Heart left ventricle (tissue), 13 donors: ENCODE measurements at regions not wholly inside any gene's neighbourhood (a gene's known extent, or its start where the extent isn't known, plus 50 kb on each side); places are given as distances from the start of the nearest gene placed in this dataset.

Experiments used
- POLR2A ChIP-seq, 2 donors: fragments of 450-650 bp; IDR thresholded peaks; one replicate each; pipeline ENCODE4 v1.6.1; 2017; ENCODE audit warnings: antibody characterized with exemption in 2 of 2, mild to moderate bottlenecking in 2 of 2, moderate library complexity in 2 of 2
- TF ChIP-seq, protein P1 (sequence below), 12 donors: fragments of 200-600 bp; sonication (generic) in 4 of 12; IDR thresholded peaks; one replicate each; pipeline versions ENCODE4 v1.5.0 to v1.8.0; 2018 to 2022; ENCODE audit warnings: antibody characterized with exemption in 12 of 12, mild to moderate bottlenecking in 5 of 12
- donor health status: ischemic (EF 13 %, LVEDD 7.1; RV severe dilation, severe dysfunction).
- donor health status: DM: no; HTN: yes; CAD: no.
- donor health status: DM: no; HTN: no; CAD: no.
- donor health status: ischemic (EF 25% LVEDD 6.9; RV normal size, moderate dysfunction).
- donor health status: ischemic (EF 25% LVEDD 5.7; RV mildly dilated, moderate dysfunction).
- donor health status: ischemic (EF 35%, LVEDD 5.7; RV mildly dilated, moderate dysfunction).
- donor health status: nonischemic (EF 11% LVEDD 7.7; RV severe dilation, severe dysfunction).
- donor health status: DM: yes; HTN: yes; CAD: no.
- donor health status: PGD.
- donor health status: ischemic (EF 29% LVEDD 5.4; RV normal size, mild dysfunction).
- donor health status: nonischemic (EF 23%, LVEDD 6.1; RV moderate dilation, normal function).

DNA sequence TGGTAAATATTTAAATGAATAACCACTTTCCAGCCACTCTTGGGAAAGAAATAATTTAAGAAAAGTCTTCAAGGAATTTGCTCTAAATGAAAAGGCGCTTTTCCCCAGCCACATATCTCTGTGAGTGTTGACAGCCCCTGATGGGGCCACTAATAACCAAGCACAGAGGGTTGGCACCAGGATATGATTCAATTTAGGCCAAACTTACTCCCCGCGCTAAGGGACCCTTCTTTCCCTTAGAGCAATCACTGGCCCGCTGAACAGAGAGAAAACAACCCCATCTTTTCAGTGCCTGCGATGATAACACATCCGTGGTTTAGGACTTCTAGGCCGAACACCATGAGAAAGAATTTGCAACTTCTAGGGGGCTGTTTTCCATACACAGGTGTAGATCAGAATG lies 310.8 kb downstream of the EIPR1 start:
- TF ChIP-seq, protein P1, sequence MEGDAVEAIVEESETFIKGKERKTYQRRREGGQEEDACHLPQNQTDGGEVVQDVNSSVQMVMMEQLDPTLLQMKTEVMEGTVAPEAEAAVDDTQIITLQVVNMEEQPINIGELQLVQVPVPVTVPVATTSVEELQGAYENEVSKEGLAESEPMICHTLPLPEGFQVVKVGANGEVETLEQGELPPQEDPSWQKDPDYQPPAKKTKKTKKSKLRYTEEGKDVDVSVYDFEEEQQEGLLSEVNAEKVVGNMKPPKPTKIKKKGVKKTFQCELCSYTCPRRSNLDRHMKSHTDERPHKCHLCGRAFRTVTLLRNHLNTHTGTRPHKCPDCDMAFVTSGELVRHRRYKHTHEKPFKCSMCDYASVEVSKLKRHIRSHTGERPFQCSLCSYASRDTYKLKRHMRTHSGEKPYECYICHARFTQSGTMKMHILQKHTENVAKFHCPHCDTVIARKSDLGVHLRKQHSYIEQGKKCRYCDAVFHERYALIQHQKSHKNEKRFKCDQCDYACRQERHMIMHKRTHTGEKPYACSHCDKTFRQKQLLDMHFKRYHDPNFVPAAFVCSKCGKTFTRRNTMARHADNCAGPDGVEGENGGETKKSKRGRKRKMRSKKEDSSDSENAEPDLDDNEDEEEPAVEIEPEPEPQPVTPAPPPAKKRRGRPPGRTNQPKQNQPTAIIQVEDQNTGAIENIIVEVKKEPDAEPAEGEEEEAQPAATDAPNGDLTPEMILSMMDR (IDR thresholded peaks at IDR 0.05): no peak
- TF ChIP-seq POLR2A (IDR thresholded peaks at IDR 0.05): no peak
